Panc1 (cell line): ENCODE measurements at regions not wholly inside any gene's neighbourhood (a gene's known extent, or its start where the extent isn't known, plus 50 kb on each side); places are given as distances from the start of the nearest gene placed in this dataset.
A peak's percentile ranks its signal among the peaks of the same experiment; 100 is the strongest.

Experiments
- ATAC-seq: fragments of 200-7000 bp; cut with Tn5 transposase; 2 replicates; pipeline ENCODE4 v1.9.1; 2020; ENCODE audit warnings: mild to moderate bottlenecking, moderate library complexity
- BruUV-seq: library from RNA; stranded (reverse); fragments of 400-500 nt; replicated peaks from 2 replicates; lab custom pipeline; 2021; lab: Mats Ljungman, UMichigan
- CTCF ChIA-PET: fragments of 300-600 bp; sonication (Branson Sonifier 250); formaldehyde crosslinking; loops from one replicate; lab custom pipeline; 2022; ENCODE audit warnings: antibody characterized with exemption; lab: Charles Lee
- POLR2A ChIA-PET: fragments of 300-600 bp; sonication (Branson Sonifier 250); formaldehyde crosslinking; loops from one replicate; lab custom pipeline; 2022; ENCODE audit warnings: antibody characterized with exemption; lab: Charles Lee
- DNase-seq: peaks from one replicate; pipeline ENCODE4 v3.0.0-alpha.2; 2010; ENCODE audit warnings: low read depth, low spot score
- H3K27ac ChIP-seq: 2 replicates; pipeline ENCODE4 v1.5.1; 2011; ENCODE audit warnings: mild to moderate bottlenecking, low read length, inconsistent platforms
- H3K27me3 ChIP-seq: fragments of 200-500 bp; sonication (Bioruptor generic); 2 replicates; pipeline ENCODE4 v1.6.0; 2014; ENCODE audit warnings: low read length, inconsistent platforms; ENCODE audit not compliant: control insufficient read depth, insufficient read depth
- H3K36me3 ChIP-seq: fragments of 200-500 bp; sonication (Bioruptor generic); 2 replicates; pipeline ENCODE4 v1.5.1; 2014; ENCODE audit warnings: inconsistent platforms, mild to moderate bottlenecking, low read length, moderate library complexity; ENCODE audit not compliant: control insufficient read depth, insufficient read depth
- H3K4me1 ChIP-seq: 2 replicates; pipeline ENCODE4 v1.5.1; 2011; ENCODE audit warnings: inconsistent platforms, mild to moderate bottlenecking, low read length, moderate library complexity; ENCODE audit not compliant: control insufficient read depth, insufficient read depth
- H3K4me3 ChIP-seq, 2 experiments: 2 replicates each; pipeline ENCODE4 v1.5.1; 2011 to 2012; ENCODE audit warnings: low read depth in 2 of 2, low read length in 2 of 2, mild to moderate bottlenecking in 2 of 2, inconsistent platforms in 1 of 2, moderate library complexity in 1 of 2
- H3K9me3 ChIP-seq: fragments of 200-500 bp; sonication (Bioruptor generic); 2 replicates; pipeline ENCODE4 v1.5.1; 2014; ENCODE audit warnings: low read depth, mild to moderate bottlenecking, inconsistent platforms, low read length, moderate library complexity; ENCODE audit not compliant: control insufficient read depth, insufficient read depth
- CTCF ChIP-seq: fragments of 450-650 bp; IDR thresholded peaks from 2 replicates; pipeline ENCODE4 v1.5.1; 2017; ENCODE audit warnings: mild to moderate bottlenecking
- POLR2AphosphoS5 ChIP-seq: IDR thresholded peaks from 2 replicates; pipeline ENCODE4 v1.6.1; 2012; ENCODE audit warnings: mild to moderate bottlenecking, low read depth, low read length, moderate library complexity
- REST ChIP-seq, 2 experiments: IDR thresholded peaks; 2 replicates each; pipeline ENCODE4 v1.6.1; 2011 to 2012; ENCODE audit warnings: low read depth in 2 of 2, control low read depth in 1 of 2, low read length in 1 of 2, mild to moderate bottlenecking in 1 of 2, moderate library complexity in 1 of 2; ENCODE audit not compliant: insufficient read depth in 1 of 2
- SIN3A ChIP-seq: IDR thresholded peaks from 2 replicates; pipeline ENCODE4 v1.6.1; 2012; ENCODE audit warnings: low read depth, mild to moderate bottlenecking, low read length, moderate library complexity, borderline replicate concordance; ENCODE audit not compliant: insufficient read depth
- TCF7L2 ChIP-seq: IDR thresholded peaks from 2 replicates; pipeline ENCODE4 v1.6.1; 2011; ENCODE audit warnings: mild to moderate bottlenecking, low read depth, low read length, inconsistent platforms
- in situ Hi-C: cut with HindIII; loops from 2 replicates; pipeline ENCODE4 v1.10.0; 2016; ENCODE audit warnings: low sequenced_read_pairs, low pct_unique_long_range_greater_than_20kb
- intact Hi-C: fragments of 100-400 bp; cut with micrococcal nuclease; formaldehyde crosslinking; loops from one replicate; pipeline ENCODE4 v1.10.0; 2022; ENCODE audit not compliant: unreplicated experiment

GRCh38 chr10:52424341-52424740, 110.3 kb downstream of the DKK1 start:
- ChIA-PET CTCF (no interaction called here), POLR2A (no interaction called here)
- H3K9me3 ChIP-seq = peaks cover 37% of the 10 kb centered on the region
- no peaks in the 10 kb centered on the region for H3K27me3 ChIP-seq
- H3K4me1 ChIP-seq = no peaks in the 10 kb centered on the region
- no TSS peak for BruUV-seq
- in situ Hi-C loops = no loop called here
- DNase-seq (no peak), ATAC-seq (no peak)
- H3K27ac ChIP-seq = peak overlapping the region; percentile 39; the same call in 1 of the 2 replicates
- TF ChIP-seq REST (IDR thresholded peaks at IDR 0.05; ENCODE audit: insufficient read depth in 1 of 2, low read depth in 2 of 2, low read length in 1 of 2) (no peak), TCF7L2 (no peak), SIN3A (no peak), POLR2AphosphoS5 (no peak), CTCF (no peak)
- no peak overlapping the region for H3K4me3 ChIP-seq
- no peaks in the 10 kb centered on the region for H3K36me3 ChIP-seq
- intact Hi-C loops = no loop called here

GRCh38 chr10:52434734-52435133, 120.7 kb downstream of the DKK1 start:
- CTCF ChIA-PET = no interaction called here
- Histone ChIP-seq H3K27me3 (no peaks in the 10 kb centered on the region), H3K4me3 (no peak overlapping the region), H3K27ac (peak overlapping the region; percentile 30; the same call in 1 of the 2 replicates), H3K4me1 (no peaks in the 10 kb centered on the region), H3K36me3 (no peaks in the 10 kb centered on the region), H3K9me3 (peaks cover 52% of the 10 kb centered on the region)
- in situ Hi-C loops (no loop called here), intact Hi-C loops (no loop called here)
- no peak for TF ChIP-seq TCF7L2
- TF ChIP-seq POLR2AphosphoS5 = no peak
- no peak for TF ChIP-seq CTCF
- TF ChIP-seq SIN3A = no peak
- no peak for TF ChIP-seq REST (IDR thresholded peaks at IDR 0.05; ENCODE audit: insufficient read depth in 1 of 2, low read depth in 2 of 2, low read length in 1 of 2)
- DNase-seq (no peak), ATAC-seq (no peak)
- POLR2A ChIA-PET = no interaction called here
- no TSS peak for BruUV-seq
